C4-2B (cell line): ENCODE measurements at regions not wholly inside any gene's neighbourhood (a gene's known extent, or its start where the extent isn't known, plus 50 kb on each side); places are given as distances from the start of the nearest gene placed in this dataset.

ENCODE experiments used
- CTCF ChIP-seq: fragments of 450-650 bp; conservative IDR thresholded peaks from 2 replicates; pipeline ENCODE4 v1.5.1; 2017; ENCODE audit warnings: mild to moderate bottlenecking
- ZFX ChIP-seq: fragments of 450-650 bp; IDR thresholded peaks from 2 replicates; pipeline ENCODE4 v1.6.1; 2017

- TF ChIP-seq CTCF (no peak), ZFX (no peak)
Measured at GRCh38 chr18:5640939-5641338, 97.1 kb upstream of the EPB41L3 start.
